ENCODE measurements at regions not wholly inside any gene's neighbourhood (a gene's known extent, or its start where the extent isn't known, plus 50 kb on each side); places are given as distances from the start of the nearest gene placed in this dataset.
A peak's percentile ranks its signal among the peaks of the same experiment; 100 is the strongest.
"Not testable (repeated sequence)": the region's sequence is repeated elsewhere in the genome, so short reads cannot be mapped to it uniquely, and the experiment has no call there.

- no peak for DNase-seq
These were observed 184.2 kb downstream of the DMAC1 start for GRCh38 chr9:7615344-7615743.

- DNase-seq, result no peak
These were observed 185.6 kb downstream of the DMAC1 start for GRCh38 chr9:7613931-7614330.

GRCh38 chr9:7608261-7608660, 191.3 kb downstream of the DMAC1 start:
- no peak for DNase-seq

- no peak for DNase-seq
These were observed 192.2 kb downstream of the DMAC1 start for GRCh38 chr9:7607421-7607820.

- DNase-seq, result no peak
These were observed 193.0 kb downstream of the DMAC1 start for GRCh38 chr9:7606591-7606990.

GRCh38 chr9:7601739-7602138, 197.8 kb downstream of the DMAC1 start:
- DNase-seq, result no peak

- no peak for DNase-seq
These were observed 201.9 kb downstream of the DMAC1 start for GRCh38 chr9:7597716-7598115.

- DNase-seq, result no peak
These were observed 207.0 kb downstream of the DMAC1 start for GRCh38 chr9:7592321-7593316.

GRCh38 chr9:7591501-7591900, 208.1 kb downstream of the DMAC1 start:
- no peak for DNase-seq

- DNase-seq, result no peak
These were observed 219.0 kb downstream of the DMAC1 start for GRCh38 chr9:7580568-7580967.

GRCh38 chr9:7579351-7579750, 220.2 kb downstream of the DMAC1 start:
- no peak for DNase-seq

- no peak for DNase-seq
These were observed 220.6 kb downstream of the DMAC1 start for GRCh38 chr9:7578951-7579350.

- peak; percentile 72 for DNase-seq
These were observed 229.4 kb downstream of the DMAC1 start for GRCh38 chr9:7570107-7570720.

- no peak for DNase-seq
These were observed 231.9 kb downstream of the DMAC1 start for GRCh38 chr9:7567687-7568086.

- DNase-seq, result no peak
These were observed 238.0 kb downstream of the DMAC1 start for GRCh38 chr9:7561527-7562080.

- no peak for DNase-seq
These were observed 238.8 kb downstream of the DMAC1 start for GRCh38 chr9:7560669-7561305.

GRCh38 chr9:7554699-7555098, 244.9 kb downstream of the DMAC1 start:
- DNase-seq, result no peak

- DNase-seq, result not testable (repeated sequence)
These were observed 246.9 kb downstream of the DMAC1 start for GRCh38 chr9:7552706-7553105.

- DNase-seq, result no peak
These were observed 250.3 kb downstream of the DMAC1 start for GRCh38 chr9:7549249-7549648.

GRCh38 chr9:7546261-7546660, 253.3 kb downstream of the DMAC1 start:
- no peak for DNase-seq

GRCh38 chr9:7545371-7546165, 254.0 kb downstream of the DMAC1 start:
- DNase-seq, result no peak

GRCh38 chr9:7542693-7543092, 256.9 kb downstream of the DMAC1 start:
- DNase-seq, result no peak

- no peak for DNase-seq
These were observed 257.5 kb downstream of the DMAC1 start for GRCh38 chr9:7542126-7542525.

Measured in stimulated activated CD4-positive, alpha-beta T cell treated with anti-CD3 and anti-CD28 coated beads, Interleukin-4, amount 100 ng/mL, for 24 hours (primary cell).